ENCODE measurements at regions not wholly inside any gene's neighbourhood (a gene's known extent, or its start where the extent isn't known, plus 50 kb on each side); places are given as distances from the start of the nearest gene placed in this dataset.

DNA sequence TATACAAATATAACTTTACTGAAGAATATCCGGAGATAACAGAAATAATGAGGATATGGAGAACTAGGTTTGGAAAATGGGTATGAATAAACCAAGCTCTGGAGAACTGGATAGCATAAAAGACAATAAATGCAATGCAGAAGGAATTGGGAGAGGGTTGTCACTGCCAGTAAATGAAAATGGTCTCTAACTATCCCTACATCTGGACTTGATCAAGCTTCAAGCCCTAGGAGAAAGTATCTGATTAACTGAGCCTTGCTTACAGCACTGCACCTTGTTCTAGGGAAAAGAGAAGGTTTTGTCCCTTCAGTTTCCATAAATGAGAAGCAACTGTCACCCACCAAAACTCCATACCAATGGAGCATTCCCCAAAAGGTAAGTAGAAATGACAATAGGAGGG lies 514.6 kb upstream of the ZEB2 start:
- no peak for TF ChIP-seq CTCF (IDR thresholded peaks at IDR 0.05; ENCODE audit: insufficient read depth, low read depth, low read length)
- no peak for DNase-seq (ENCODE audit: low read depth)
- no peak overlapping the region for H3K4me3 ChIP-seq (ENCODE audit: low read depth, low read length)

DNA sequence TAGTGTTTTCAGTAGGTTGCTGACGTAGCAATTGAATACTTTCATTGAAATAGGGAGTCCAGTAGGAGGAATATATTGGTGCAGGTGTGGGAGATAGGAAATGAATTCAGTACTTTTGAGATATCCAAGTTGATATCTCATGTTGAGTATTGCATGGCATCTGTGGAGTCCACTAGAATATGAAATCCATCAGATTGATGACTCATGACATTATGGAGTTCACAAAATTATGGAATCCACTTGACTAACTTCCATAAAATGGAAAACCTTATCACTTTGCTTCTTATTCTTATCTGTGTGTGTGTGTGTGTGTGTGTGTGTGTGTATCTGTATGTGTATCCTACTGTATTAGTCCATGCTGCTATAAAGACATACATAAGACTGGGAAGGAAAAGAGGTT lies 513.5 kb upstream of the ZEB2 start:
- no peak for DNase-seq (ENCODE audit: low read depth)
- H3K4me3 ChIP-seq (ENCODE audit: low read depth, low read length), result no peak overlapping the region
- TF ChIP-seq CTCF (IDR thresholded peaks at IDR 0.05; ENCODE audit: insufficient read depth, low read depth, low read length), result no peak

- H3K4me3 ChIP-seq (ENCODE audit: low read depth, low read length), result no peak overlapping the region
- DNase-seq (ENCODE audit: low read depth), result no peak
- TF ChIP-seq CTCF (IDR thresholded peaks at IDR 0.05; ENCODE audit: insufficient read depth, low read depth, low read length), result no peak
Observed at GRCh38 chr2:145032791-145033190, 512.9 kb upstream of the ZEB2 start.

- no peak for DNase-seq (ENCODE audit: low read depth)
Observed at GRCh38 chr2:145029873-145030272, 510.0 kb upstream of the ZEB2 start.

GRCh38 chr2:145029081-145029480 lies 509.2 kb upstream of the ZEB2 start:
- H3K4me3 ChIP-seq (ENCODE audit: low read depth, low read length), result no peak overlapping the region
- DNase-seq (ENCODE audit: low read depth), result no peak
- no peak for TF ChIP-seq CTCF (IDR thresholded peaks at IDR 0.05; ENCODE audit: insufficient read depth, low read depth, low read length)

More at GRCh38 chr2:145029873-145030272, 510.0 kb upstream of the ZEB2 start:
- no peak overlapping the region for H3K4me3 ChIP-seq (ENCODE audit: low read depth, low read length)
- TF ChIP-seq CTCF (IDR thresholded peaks at IDR 0.05; ENCODE audit: insufficient read depth, low read depth, low read length), result no peak

- no peak overlapping the region for H3K4me3 ChIP-seq (ENCODE audit: low read depth, low read length)
- TF ChIP-seq CTCF (IDR thresholded peaks at IDR 0.05; ENCODE audit: insufficient read depth, low read depth, low read length), result no peak
- DNase-seq (ENCODE audit: low read depth), result no peak
Observed at GRCh38 chr2:145028101-145028920, 508.4 kb upstream of the ZEB2 start.
